Colonic mucosa (tissue), 4 donors: ENCODE measurements at regions not wholly inside any gene's neighbourhood (a gene's known extent, or its start where the extent isn't known, plus 50 kb on each side); places are given as distances from the start of the nearest gene placed in this dataset.

Experiments
- DNase-seq: peaks from one replicate; pipeline ENCODE4 v3.0.0-alpha.2; 2020
- H3K27ac ChIP-seq: fragments of 200-600 bp; one replicate; pipeline ENCODE4 v1.8.0; 2021
- H3K27me3 ChIP-seq: fragments of 200-600 bp; one replicate; pipeline ENCODE4 v1.8.0; 2021
- H3K36me3 ChIP-seq: fragments of 200-600 bp; one replicate; pipeline ENCODE4 v1.8.0; 2021
- H3K4me1 ChIP-seq: fragments of 200-600 bp; one replicate; pipeline ENCODE4 v1.8.0; 2021; ENCODE audit warnings: mild to moderate bottlenecking
- H3K4me3 ChIP-seq: fragments of 200-600 bp; one replicate; pipeline ENCODE4 v1.8.0; 2021
- H3K9ac ChIP-seq, 2 donors: one replicate each; pipeline ENCODE4 v1.7.0; 2013; ENCODE audit warnings: control low read depth in 2 of 2, low read depth in 2 of 2, low read length in 2 of 2
- H3K9me3 ChIP-seq: fragments of 200-600 bp; one replicate; pipeline ENCODE4 v1.8.0; 2021
- intact Hi-C: fragments of 100-400 bp; cut with DNase I; formaldehyde crosslinking; loops from one replicate; pipeline ENCODE4 v1.14.1; 2022
- TF ChIP-seq, protein P1 (sequence below): fragments of 200-600 bp; IDR thresholded peaks from one replicate; pipeline ENCODE4 v1.8.0; 2022; ENCODE audit warnings: antibody characterized with exemption, mild to moderate bottlenecking
- donor health status: healthy.
- donor health status: DM: no; HTN: no; CAD: no.
- donor health status: DM: no; HTN: no; CAD: no.

DNA sequence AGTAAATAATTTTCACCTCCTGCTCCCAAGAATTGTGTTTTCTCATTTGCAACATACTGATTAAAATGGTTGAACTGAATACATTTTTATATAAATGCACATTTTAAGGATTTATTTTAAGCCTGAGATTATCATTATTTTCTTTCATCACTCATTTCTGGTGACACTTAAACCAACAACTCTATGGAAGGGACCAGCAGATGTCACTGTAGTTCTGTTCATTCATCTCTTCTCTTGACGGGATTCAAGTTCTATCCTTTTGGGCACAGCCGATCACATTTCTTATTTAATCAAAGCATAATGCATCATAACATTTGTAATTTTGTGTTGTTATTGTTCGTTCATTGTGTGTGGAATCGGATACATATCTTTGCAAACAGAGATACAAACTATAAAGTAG lies 417.9 kb downstream of the HRH4 start:
- no peak overlapping the region for H3K4me3 ChIP-seq
- H3K36me3 ChIP-seq = no peaks in the 10 kb centered on the region
- intact Hi-C loops = loop anchor here (10.0 kb wide), 2 partner anchors 957 to 1017 kb away; no protein-coding TSS in a partner anchor
- TF ChIP-seq, protein P1, sequence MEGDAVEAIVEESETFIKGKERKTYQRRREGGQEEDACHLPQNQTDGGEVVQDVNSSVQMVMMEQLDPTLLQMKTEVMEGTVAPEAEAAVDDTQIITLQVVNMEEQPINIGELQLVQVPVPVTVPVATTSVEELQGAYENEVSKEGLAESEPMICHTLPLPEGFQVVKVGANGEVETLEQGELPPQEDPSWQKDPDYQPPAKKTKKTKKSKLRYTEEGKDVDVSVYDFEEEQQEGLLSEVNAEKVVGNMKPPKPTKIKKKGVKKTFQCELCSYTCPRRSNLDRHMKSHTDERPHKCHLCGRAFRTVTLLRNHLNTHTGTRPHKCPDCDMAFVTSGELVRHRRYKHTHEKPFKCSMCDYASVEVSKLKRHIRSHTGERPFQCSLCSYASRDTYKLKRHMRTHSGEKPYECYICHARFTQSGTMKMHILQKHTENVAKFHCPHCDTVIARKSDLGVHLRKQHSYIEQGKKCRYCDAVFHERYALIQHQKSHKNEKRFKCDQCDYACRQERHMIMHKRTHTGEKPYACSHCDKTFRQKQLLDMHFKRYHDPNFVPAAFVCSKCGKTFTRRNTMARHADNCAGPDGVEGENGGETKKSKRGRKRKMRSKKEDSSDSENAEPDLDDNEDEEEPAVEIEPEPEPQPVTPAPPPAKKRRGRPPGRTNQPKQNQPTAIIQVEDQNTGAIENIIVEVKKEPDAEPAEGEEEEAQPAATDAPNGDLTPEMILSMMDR = no peak
- no peaks in the 10 kb centered on the region for H3K9me3 ChIP-seq
- DNase-seq = no peak
- H3K27me3 ChIP-seq = no peaks in the 10 kb centered on the region
- no peak overlapping the region for H3K27ac ChIP-seq
- H3K9ac ChIP-seq = no peak overlapping the region
- no peaks in the 10 kb centered on the region for H3K4me1 ChIP-seq

DNA sequence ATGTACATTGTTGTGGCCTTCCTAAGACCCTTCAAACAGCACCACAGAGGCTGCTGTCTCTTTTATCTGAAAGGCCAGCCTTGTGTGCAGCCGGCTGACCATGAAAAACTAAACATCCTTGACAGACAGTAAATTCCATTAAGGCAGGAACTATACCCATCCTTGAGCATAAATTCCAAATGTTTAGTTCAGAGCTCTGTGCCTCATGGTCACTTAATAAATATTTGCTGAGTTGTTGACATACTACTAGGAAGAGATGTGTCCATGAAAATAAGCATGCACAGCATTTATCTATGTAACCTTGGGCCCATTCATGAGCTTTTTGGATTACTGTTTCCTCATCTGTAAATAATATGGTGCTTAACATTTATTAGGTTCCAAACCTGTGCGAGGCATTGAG lies 424.8 kb downstream of the HRH4 start:
- Histone ChIP-seq H3K9me3 (no peaks in the 10 kb centered on the region), H3K27ac (no peak overlapping the region), H3K4me3 (no peak overlapping the region), H3K27me3 (no peaks in the 10 kb centered on the region), H3K4me1 (no peaks in the 10 kb centered on the region), H3K9ac (no peak overlapping the region), H3K36me3 (no peaks in the 10 kb centered on the region)
- TF ChIP-seq, protein P1 = no peak
- no peak for DNase-seq
- intact Hi-C loops = no loop called here

DNA sequence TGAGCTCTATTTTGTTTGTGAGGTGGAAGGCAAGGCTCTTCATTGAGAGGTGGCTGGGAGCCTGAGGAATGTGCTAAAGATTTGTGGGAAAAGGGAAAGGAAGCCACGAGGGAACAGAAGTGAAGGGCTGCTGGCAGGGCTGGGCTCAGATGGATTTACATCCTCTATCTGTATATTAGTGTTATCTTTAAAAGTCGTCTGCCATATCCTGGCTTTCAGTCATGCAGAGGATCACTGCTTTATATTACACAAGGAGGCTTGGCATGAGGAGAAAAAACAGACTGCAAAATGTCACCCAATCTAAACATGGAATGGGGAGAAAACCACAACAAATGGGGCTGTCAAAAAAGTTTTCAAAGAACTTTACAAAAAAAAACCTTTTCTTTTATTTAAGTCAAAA lies 434.4 kb downstream of the HRH4 start:
- H3K9ac ChIP-seq = no peak overlapping the region
- DNase-seq = no peak
- TF ChIP-seq, protein P1 = no peak
- H3K36me3 ChIP-seq = no peaks in the 10 kb centered on the region
- H3K27me3 ChIP-seq = no peaks in the 10 kb centered on the region
- no peak overlapping the region for H3K4me3 ChIP-seq
- no peaks in the 10 kb centered on the region for H3K9me3 ChIP-seq
- no peaks in the 10 kb centered on the region for H3K4me1 ChIP-seq
- H3K27ac ChIP-seq = no peak overlapping the region
- intact Hi-C loops = no loop called here

DNA sequence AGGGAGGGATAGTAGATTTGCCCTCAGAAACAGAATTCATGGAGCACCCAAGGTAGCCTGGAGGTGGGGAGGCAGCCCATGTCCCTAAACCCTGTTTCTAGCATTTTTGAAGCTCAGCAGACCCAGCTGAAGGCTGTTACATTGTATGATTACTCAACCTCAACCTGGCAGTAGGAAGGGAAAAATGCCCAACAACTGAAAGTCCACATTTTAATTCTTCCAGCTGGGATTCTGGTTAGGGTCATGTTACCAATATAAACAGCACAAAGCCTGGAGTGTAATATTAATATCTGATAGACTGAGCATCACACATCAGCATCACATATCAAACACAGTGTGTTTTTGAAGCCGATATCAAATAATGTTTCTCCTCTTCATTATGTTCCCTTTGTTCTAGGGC lies 437.0 kb downstream of the HRH4 start:
- no peaks in the 10 kb centered on the region for H3K27me3 ChIP-seq
- no peak overlapping the region for H3K9ac ChIP-seq

DNA sequence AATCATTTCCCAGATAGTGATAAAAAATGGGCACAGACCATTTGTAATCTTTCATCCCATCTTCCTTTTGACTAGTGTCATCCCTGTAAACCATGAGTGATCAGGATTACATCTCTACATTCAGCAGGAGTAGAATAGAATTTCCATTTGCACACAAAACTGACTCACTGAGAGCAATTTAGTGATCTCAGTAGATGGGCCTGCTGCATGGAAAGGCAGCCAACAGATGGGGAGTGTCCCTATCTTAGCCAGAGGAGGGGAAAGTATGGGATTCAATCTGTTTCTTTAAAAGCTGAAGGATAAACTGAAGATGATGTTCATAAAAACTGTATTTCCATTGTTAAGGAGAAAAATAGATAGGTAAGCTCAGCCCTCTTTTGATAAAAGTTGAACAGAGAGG lies 441.7 kb downstream of the ZNF521 start:
- DNase-seq = no peak
- no peaks in the 10 kb centered on the region for H3K36me3 ChIP-seq
- intact Hi-C loops = no loop called here
- no peaks in the 10 kb centered on the region for H3K9me3 ChIP-seq
- H3K4me3 ChIP-seq = no peak overlapping the region
- H3K4me1 ChIP-seq = no peaks in the 10 kb centered on the region
- H3K27ac ChIP-seq = no peak overlapping the region
- H3K27me3 ChIP-seq = no peaks in the 10 kb centered on the region
- TF ChIP-seq, protein P1 = no peak
- no peak overlapping the region for H3K9ac ChIP-seq

More for the DNA sequence above, 437.0 kb downstream of the HRH4 start:
- no peak overlapping the region for H3K27ac ChIP-seq
- intact Hi-C loops = no loop called here
- H3K4me1 ChIP-seq = no peaks in the 10 kb centered on the region
- H3K4me3 ChIP-seq = no peak overlapping the region
- TF ChIP-seq, protein P1 = no peak
- no peak for DNase-seq
- H3K36me3 ChIP-seq = no peaks in the 10 kb centered on the region
- no peaks in the 10 kb centered on the region for H3K9me3 ChIP-seq
